Vagina (tissue), 2 donors: ENCODE measurements at regions not wholly inside any gene's neighbourhood (a gene's known extent, or its start where the extent isn't known, plus 50 kb on each side); places are given as distances from the start of the nearest gene placed in this dataset.

ENCODE experiments used
- POLR2A ChIP-seq, 2 donors: fragments of 450-650 bp; IDR thresholded peaks; one replicate each; pipeline ENCODE4 v1.6.1; 2017; ENCODE audit warnings: antibody characterized with exemption in 2 of 2, mild to moderate bottlenecking in 2 of 2, moderate library complexity in 2 of 2
- TF ChIP-seq, protein P1 (sequence below), 3 experiments: fragments of 450-650 bp in 2 of 3; fragments of 200-600 bp in 1 of 3; sonication (generic) in 1 of 3; IDR thresholded peaks; one replicate each; pipeline ENCODE4 v1.5.1; 2017 to 2019; ENCODE audit warnings: antibody characterized with exemption in 3 of 3, mild to moderate bottlenecking in 2 of 3, moderate library complexity in 2 of 3

DNA sequence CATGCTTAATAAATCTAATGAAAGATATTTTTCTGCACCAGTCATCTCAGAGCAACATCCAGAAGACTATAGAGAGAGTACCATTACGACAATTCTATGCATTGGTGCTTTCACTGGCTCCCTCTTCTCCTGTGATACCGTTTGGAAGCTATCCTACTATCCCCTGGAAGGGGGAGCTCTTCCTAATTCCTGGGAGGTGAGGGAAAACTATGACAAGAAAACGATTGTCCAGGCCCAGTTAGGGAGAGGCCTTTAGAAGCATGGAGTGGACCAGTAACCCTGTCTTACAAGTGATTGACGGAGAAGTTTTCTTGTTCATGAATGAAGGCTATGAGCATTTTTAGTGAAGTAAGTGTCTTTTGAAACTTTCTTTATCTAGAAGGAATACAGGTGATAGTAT, 150.2 kb downstream of the TANC2 start:
- TF ChIP-seq, protein P1, sequence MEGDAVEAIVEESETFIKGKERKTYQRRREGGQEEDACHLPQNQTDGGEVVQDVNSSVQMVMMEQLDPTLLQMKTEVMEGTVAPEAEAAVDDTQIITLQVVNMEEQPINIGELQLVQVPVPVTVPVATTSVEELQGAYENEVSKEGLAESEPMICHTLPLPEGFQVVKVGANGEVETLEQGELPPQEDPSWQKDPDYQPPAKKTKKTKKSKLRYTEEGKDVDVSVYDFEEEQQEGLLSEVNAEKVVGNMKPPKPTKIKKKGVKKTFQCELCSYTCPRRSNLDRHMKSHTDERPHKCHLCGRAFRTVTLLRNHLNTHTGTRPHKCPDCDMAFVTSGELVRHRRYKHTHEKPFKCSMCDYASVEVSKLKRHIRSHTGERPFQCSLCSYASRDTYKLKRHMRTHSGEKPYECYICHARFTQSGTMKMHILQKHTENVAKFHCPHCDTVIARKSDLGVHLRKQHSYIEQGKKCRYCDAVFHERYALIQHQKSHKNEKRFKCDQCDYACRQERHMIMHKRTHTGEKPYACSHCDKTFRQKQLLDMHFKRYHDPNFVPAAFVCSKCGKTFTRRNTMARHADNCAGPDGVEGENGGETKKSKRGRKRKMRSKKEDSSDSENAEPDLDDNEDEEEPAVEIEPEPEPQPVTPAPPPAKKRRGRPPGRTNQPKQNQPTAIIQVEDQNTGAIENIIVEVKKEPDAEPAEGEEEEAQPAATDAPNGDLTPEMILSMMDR (IDR thresholded peaks at IDR 0.05) = no peak
- TF ChIP-seq POLR2A (IDR thresholded peaks at IDR 0.05) = no peak
